HCT116 (cell line): ENCODE measurements at regions not wholly inside any gene's neighbourhood (a gene's known extent, or its start where the extent isn't known, plus 50 kb on each side); places are given as distances from the start of the nearest gene placed in this dataset.

Source experiments
- EGR1 ChIP-seq: IDR thresholded peaks from 2 replicates; pipeline ENCODE4 v1.6.1; 2012; ENCODE audit warnings: low read depth
- EZH2 ChIP-seq: fragments of 200-600 bp; sonication (generic); IDR thresholded peaks from 2 replicates; pipeline ENCODE4 v1.6.1; 2017; ENCODE audit warnings: antibody characterized with exemption, mixed run types
- FOSL1 ChIP-seq: IDR thresholded peaks from 2 replicates; pipeline ENCODE4 v1.6.1; 2012; ENCODE audit warnings: low read depth
- POLR2A ChIP-seq: IDR thresholded peaks from 2 replicates; pipeline ENCODE4 v1.7.0; 2011; ENCODE audit warnings: borderline replicate concordance; ENCODE audit not compliant: insufficient read depth, insufficient read length; ENCODE audit errors: extremely low read depth
- POLR2AphosphoS5 ChIP-seq: IDR thresholded peaks from 2 replicates; pipeline ENCODE4 v1.6.1; 2011; ENCODE audit warnings: mild to moderate bottlenecking, low read depth, low read length, moderate library complexity
- SIN3A ChIP-seq: IDR thresholded peaks from 2 replicates; pipeline ENCODE4 v1.6.1; 2012; ENCODE audit warnings: low read depth
- SP1 ChIP-seq: IDR thresholded peaks from 2 replicates; pipeline ENCODE4 v1.6.1; 2012; ENCODE audit warnings: low read depth
- ZNF274 ChIP-seq: fragments of 200-500 bp; sonication (Bioruptor generic); IDR thresholded peaks from 2 replicates; pipeline ENCODE4 v1.6.1; 2014; ENCODE audit warnings: mild to moderate bottlenecking, low read depth, low read length, inconsistent platforms
- TF ChIP-seq, protein P1 (sequence below), 3 experiments: fragments of 200-600 bp in 1 of 3; sonication (generic) in 1 of 3; IDR thresholded peaks in 2 of 3; conservative IDR thresholded peaks in 1 of 3; 2 replicates each; pipeline ENCODE4 v1.5.1; 2012 to 2017; ENCODE audit warnings: low read depth in 2 of 3, low read length in 2 of 3, antibody characterized with exemption in 1 of 3, borderline replicate concordance in 1 of 3, control low read depth in 1 of 3, mild to moderate bottlenecking in 1 of 3, mixed read lengths in 1 of 3, mixed run types in 1 of 3, moderate library complexity in 1 of 3; ENCODE audit not compliant: insufficient read depth in 1 of 3
- TF ChIP-seq, protein P2 (sequence below): IDR thresholded peaks from 2 replicates; pipeline ENCODE4 v1.6.1; 2012
- TF ChIP-seq, protein P3 (sequence below): IDR thresholded peaks from 2 replicates; pipeline ENCODE4 v1.6.1; 2012; ENCODE audit warnings: low read depth

DNA sequence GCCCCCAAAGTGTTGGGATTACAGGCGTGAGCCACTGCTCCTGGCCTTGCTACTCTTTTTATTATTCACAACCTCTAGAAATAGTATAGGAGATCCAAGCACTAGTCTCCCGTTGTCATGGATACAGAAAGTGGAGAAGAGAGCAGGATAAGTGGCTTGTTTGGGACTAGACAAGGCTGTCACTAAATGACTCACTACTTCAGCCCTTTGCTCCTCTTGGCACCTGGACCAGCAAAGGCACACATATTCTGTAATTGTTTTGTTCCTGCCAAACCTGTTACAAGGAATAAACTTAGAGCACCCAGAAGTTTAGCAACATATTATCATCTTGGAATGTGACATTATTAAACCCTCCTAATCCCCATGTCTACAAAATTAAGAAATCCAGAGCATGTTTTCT lies 427.2 kb upstream of the THBS1 start:
- TF ChIP-seq POLR2A = no peak
- no peak for TF ChIP-seq SP1
- TF ChIP-seq, protein P1, sequence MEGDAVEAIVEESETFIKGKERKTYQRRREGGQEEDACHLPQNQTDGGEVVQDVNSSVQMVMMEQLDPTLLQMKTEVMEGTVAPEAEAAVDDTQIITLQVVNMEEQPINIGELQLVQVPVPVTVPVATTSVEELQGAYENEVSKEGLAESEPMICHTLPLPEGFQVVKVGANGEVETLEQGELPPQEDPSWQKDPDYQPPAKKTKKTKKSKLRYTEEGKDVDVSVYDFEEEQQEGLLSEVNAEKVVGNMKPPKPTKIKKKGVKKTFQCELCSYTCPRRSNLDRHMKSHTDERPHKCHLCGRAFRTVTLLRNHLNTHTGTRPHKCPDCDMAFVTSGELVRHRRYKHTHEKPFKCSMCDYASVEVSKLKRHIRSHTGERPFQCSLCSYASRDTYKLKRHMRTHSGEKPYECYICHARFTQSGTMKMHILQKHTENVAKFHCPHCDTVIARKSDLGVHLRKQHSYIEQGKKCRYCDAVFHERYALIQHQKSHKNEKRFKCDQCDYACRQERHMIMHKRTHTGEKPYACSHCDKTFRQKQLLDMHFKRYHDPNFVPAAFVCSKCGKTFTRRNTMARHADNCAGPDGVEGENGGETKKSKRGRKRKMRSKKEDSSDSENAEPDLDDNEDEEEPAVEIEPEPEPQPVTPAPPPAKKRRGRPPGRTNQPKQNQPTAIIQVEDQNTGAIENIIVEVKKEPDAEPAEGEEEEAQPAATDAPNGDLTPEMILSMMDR (IDR thresholded peaks at IDR 0.05 in 2 of 3, conservative IDR thresholded peaks at IDR 0.05 in 1 of 3; ENCODE audit: borderline replicate concordance in 1 of 3, insufficient read depth in 1 of 3, low read depth in 2 of 3, low read length in 2 of 3) = no peak
- TF ChIP-seq SIN3A = no peak
- TF ChIP-seq ZNF274 = no peak
- TF ChIP-seq, protein P2, sequence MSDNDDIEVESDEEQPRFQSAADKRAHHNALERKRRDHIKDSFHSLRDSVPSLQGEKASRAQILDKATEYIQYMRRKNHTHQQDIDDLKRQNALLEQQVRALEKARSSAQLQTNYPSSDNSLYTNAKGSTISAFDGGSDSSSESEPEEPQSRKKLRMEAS = no peak
- no peak for TF ChIP-seq FOSL1
- no peak for TF ChIP-seq EGR1
- TF ChIP-seq POLR2AphosphoS5 = no peak
- TF ChIP-seq, protein P3, sequence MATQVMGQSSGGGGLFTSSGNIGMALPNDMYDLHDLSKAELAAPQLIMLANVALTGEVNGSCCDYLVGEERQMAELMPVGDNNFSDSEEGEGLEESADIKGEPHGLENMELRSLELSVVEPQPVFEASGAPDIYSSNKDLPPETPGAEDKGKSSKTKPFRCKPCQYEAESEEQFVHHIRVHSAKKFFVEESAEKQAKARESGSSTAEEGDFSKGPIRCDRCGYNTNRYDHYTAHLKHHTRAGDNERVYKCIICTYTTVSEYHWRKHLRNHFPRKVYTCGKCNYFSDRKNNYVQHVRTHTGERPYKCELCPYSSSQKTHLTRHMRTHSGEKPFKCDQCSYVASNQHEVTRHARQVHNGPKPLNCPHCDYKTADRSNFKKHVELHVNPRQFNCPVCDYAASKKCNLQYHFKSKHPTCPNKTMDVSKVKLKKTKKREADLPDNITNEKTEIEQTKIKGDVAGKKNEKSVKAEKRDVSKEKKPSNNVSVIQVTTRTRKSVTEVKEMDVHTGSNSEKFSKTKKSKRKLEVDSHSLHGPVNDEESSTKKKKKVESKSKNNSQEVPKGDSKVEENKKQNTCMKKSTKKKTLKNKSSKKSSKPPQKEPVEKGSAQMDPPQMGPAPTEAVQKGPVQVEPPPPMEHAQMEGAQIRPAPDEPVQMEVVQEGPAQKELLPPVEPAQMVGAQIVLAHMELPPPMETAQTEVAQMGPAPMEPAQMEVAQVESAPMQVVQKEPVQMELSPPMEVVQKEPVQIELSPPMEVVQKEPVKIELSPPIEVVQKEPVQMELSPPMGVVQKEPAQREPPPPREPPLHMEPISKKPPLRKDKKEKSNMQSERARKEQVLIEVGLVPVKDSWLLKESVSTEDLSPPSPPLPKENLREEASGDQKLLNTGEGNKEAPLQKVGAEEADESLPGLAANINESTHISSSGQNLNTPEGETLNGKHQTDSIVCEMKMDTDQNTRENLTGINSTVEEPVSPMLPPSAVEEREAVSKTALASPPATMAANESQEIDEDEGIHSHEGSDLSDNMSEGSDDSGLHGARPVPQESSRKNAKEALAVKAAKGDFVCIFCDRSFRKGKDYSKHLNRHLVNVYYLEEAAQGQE = no peak
- TF ChIP-seq EZH2 = no peak
